Suprapubic skin (tissue), 4 donors: ENCODE measurements at regions not wholly inside any gene's neighbourhood (a gene's known extent, or its start where the extent isn't known, plus 50 kb on each side); places are given as distances from the start of the nearest gene placed in this dataset.

Experiments
- DNase-seq, 2 donors: peaks; one replicate each; pipeline ENCODE4 v3.0.0-alpha.2; 2019; ENCODE audit warnings: low spot score in 2 of 2
- H3K27ac ChIP-seq: fragments of 200-600 bp; sonication (generic); one replicate; pipeline ENCODE4 v1.5.1; 2019
- H3K27me3 ChIP-seq: fragments of 200-600 bp; sonication (generic); one replicate; pipeline ENCODE4 v1.5.1; 2019
- H3K36me3 ChIP-seq: fragments of 200-600 bp; sonication (generic); one replicate; pipeline ENCODE4 v1.5.1; 2019
- H3K4me1 ChIP-seq: fragments of 200-600 bp; sonication (generic); one replicate; pipeline ENCODE4 v1.5.1; 2019
- H3K4me3 ChIP-seq: fragments of 200-600 bp; sonication (generic); one replicate; pipeline ENCODE4 v1.5.1; 2019; ENCODE audit warnings: mild to moderate bottlenecking
- H3K9me3 ChIP-seq: fragments of 200-600 bp; sonication (generic); one replicate; pipeline ENCODE4 v1.5.1; 2019
- EP300 ChIP-seq: sonication (generic); formaldehyde crosslinking; IDR thresholded peaks from one replicate; pipeline ENCODE4 v1.6.1; 2017; ENCODE audit warnings: antibody characterized with exemption
- POLR2A ChIP-seq, 2 donors: fragments of 450-650 bp; IDR thresholded peaks; one replicate each; pipeline ENCODE4 v1.6.1; 2017; ENCODE audit warnings: antibody characterized with exemption in 2 of 2, mild to moderate bottlenecking in 2 of 2, moderate library complexity in 2 of 2
- POLR2AphosphoS5 ChIP-seq, 3 donors: sonication (generic); formaldehyde crosslinking; IDR thresholded peaks; one replicate each; pipeline ENCODE4 v1.6.1; 2017; ENCODE audit warnings: antibody characterized with exemption in 3 of 3
- WGBS: methylation state at CpG from one replicate; pipeline ENCODE4 v1.1.5; 2018; 5-methylcytosine and 5-hydroxymethylcytosine counted together
- TF ChIP-seq, protein P1 (sequence below), 2 donors: fragments of 200-600 bp in 1 of 2; fragments of 450-650 bp in 1 of 2; sonication (generic) in 1 of 2; IDR thresholded peaks; one replicate each; pipeline ENCODE4 v1.5.1; 2016 to 2019; ENCODE audit warnings: antibody characterized with exemption in 2 of 2, mild to moderate bottlenecking in 1 of 2, moderate library complexity in 1 of 2

DNA sequence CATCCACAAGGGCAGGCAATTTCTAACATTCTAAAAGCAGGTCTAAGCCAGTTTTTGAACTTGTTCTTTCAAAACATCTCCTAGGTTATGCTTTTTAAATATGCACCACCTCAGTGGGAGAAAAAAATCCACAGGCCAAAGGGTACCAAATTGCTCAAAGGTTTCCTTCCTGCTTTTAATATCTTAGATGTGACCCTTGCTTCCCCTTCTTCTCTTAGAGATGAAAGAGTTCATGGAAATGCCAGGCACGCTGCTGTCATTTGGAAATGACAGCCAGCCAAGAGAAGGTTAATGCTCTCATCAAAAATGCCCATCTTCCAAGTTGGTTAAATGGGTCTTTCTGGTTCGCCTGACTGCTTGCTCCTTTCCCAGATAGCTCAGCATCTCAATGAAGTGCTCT, 497.1 kb downstream of the CD83 start:
- TF ChIP-seq EP300 (no peak), POLR2A (IDR thresholded peaks at IDR 0.05) (no peak), POLR2AphosphoS5 (IDR thresholded peaks at IDR 0.05) (no peak)
- TF ChIP-seq, protein P1, sequence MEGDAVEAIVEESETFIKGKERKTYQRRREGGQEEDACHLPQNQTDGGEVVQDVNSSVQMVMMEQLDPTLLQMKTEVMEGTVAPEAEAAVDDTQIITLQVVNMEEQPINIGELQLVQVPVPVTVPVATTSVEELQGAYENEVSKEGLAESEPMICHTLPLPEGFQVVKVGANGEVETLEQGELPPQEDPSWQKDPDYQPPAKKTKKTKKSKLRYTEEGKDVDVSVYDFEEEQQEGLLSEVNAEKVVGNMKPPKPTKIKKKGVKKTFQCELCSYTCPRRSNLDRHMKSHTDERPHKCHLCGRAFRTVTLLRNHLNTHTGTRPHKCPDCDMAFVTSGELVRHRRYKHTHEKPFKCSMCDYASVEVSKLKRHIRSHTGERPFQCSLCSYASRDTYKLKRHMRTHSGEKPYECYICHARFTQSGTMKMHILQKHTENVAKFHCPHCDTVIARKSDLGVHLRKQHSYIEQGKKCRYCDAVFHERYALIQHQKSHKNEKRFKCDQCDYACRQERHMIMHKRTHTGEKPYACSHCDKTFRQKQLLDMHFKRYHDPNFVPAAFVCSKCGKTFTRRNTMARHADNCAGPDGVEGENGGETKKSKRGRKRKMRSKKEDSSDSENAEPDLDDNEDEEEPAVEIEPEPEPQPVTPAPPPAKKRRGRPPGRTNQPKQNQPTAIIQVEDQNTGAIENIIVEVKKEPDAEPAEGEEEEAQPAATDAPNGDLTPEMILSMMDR (IDR thresholded peaks at IDR 0.05), result no peak
- 83% methylated on average over 2 of the region's 2 CpGs for WGBS
- Histone ChIP-seq H3K27me3 (no peaks in the 10 kb centered on the region), H3K36me3 (no peaks in the 10 kb centered on the region), H3K9me3 (peaks cover 8% of the 10 kb centered on the region), H3K4me3 (no peak overlapping the region), H3K4me1 (no peaks in the 10 kb centered on the region), H3K27ac (no peak overlapping the region)
- DNase-seq, result no peak

DNA sequence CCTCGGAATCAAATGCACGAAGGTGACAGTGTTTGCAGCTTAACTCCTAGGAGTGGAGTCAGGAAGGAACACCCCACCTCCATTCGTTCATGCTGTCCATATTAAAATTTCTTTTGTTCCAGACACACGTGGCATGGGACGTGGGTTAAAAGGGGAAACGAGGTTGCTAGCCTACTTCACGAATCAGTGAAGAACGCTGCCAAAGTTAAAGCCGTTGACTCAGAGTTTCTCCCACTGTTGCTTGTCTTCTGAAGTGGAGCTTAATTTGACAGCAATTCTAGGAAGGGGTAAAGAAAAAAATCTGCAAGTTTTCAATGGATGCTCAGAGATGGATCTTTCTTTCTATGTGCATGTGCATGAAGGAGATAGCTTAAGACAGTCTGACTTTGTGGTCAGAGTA, 499.1 kb downstream of the CD83 start:
- WGBS, result 75% methylated on average over 9 of the region's 9 CpGs
- no peak for DNase-seq
- TF ChIP-seq POLR2A (IDR thresholded peaks at IDR 0.05), result no peak
- TF ChIP-seq, protein P1 (IDR thresholded peaks at IDR 0.05), result no peak
- no peak for TF ChIP-seq EP300
- no peak for TF ChIP-seq POLR2AphosphoS5 (IDR thresholded peaks at IDR 0.05)

DNA sequence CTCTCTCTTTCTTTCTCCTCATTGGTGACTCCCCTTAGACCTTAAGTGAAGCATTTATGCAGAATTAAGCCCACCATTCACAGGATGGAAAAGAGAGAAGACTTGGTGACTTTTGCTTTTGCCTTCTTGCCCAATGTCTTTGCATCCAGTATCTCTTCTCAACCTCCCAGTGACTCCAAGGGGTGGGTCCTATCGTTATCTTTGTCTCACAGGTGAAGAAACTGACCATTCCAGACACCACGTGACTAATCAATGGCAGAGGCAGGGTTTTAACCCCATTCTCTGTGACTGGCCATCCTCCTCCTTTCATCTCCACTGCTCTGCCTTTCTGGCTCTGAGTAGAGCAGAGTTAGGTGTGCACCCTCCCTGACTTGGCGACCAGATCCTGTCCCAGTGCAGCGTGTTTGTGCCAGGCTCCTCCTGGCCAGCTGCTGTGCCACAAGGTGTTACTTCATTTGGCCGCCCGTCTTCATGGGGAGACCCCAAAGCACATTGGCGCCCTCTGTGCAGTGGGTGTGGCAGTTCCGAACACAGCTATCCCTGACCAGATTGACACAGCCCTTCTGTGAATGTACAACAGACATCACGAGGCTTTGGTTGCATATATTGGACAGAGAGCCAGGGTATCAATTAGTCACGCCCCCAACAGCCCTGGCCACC, 501.3 kb downstream of the CD83 start:
- H3K9me3 ChIP-seq, result peaks cover 8% of the 10 kb centered on the region
- H3K4me3 ChIP-seq, result no peak overlapping the region
- no peak overlapping the region for H3K27ac ChIP-seq
- WGBS, result 93% methylated on average over 9 of the region's 10 CpGs
- TF ChIP-seq, protein P1 (IDR thresholded peaks at IDR 0.05), result no peak
- TF ChIP-seq EP300 (no peak), POLR2A (IDR thresholded peaks at IDR 0.05) (no peak), POLR2AphosphoS5 (IDR thresholded peaks at IDR 0.05) (no peak)
- DNase-seq, result no peak
- H3K36me3 ChIP-seq, result no peaks in the 10 kb centered on the region
- H3K4me1 ChIP-seq, result peaks cover 15% of the 10 kb centered on the region
- no peaks in the 10 kb centered on the region for H3K27me3 ChIP-seq

More for the DNA sequence above, 499.1 kb downstream of the CD83 start:
- Histone ChIP-seq H3K4me1 (peaks cover 6% of the 10 kb centered on the region), H3K27ac (no peak overlapping the region), H3K9me3 (peaks cover 8% of the 10 kb centered on the region), H3K27me3 (no peaks in the 10 kb centered on the region), H3K36me3 (no peaks in the 10 kb centered on the region), H3K4me3 (no peak overlapping the region)

DNA sequence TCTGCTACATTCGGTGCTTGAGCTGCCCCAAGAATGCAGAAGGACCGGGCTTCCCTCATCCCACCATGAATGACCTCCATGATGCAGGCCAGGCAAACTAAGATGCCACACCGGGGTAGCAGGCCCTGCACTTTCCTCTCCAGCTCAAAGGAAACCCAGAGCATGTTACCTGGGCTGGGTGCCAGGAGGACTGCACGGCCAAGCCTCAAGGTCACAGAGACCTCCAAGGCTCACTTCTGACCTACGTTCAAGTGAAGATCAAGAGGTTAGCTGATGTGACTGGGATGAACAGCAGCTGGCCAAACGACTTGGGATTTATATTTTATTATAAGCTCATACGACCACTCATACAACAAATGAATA, 501.8 kb downstream of the CD83 start:
- H3K4me1 ChIP-seq, result peaks cover 15% of the 10 kb centered on the region
- H3K4me3 ChIP-seq, result no peak overlapping the region
- no peak for DNase-seq
- H3K27ac ChIP-seq, result no peak overlapping the region
- H3K9me3 ChIP-seq, result peaks cover 8% of the 10 kb centered on the region
- no peak for TF ChIP-seq EP300
- TF ChIP-seq POLR2AphosphoS5 (IDR thresholded peaks at IDR 0.05), result no peak
- TF ChIP-seq, protein P1 (IDR thresholded peaks at IDR 0.05), result no peak
- H3K27me3 ChIP-seq, result no peaks in the 10 kb centered on the region
- H3K36me3 ChIP-seq, result no peaks in the 10 kb centered on the region
- 79% methylated on average over 7 of the region's 7 CpGs for WGBS

DNA sequence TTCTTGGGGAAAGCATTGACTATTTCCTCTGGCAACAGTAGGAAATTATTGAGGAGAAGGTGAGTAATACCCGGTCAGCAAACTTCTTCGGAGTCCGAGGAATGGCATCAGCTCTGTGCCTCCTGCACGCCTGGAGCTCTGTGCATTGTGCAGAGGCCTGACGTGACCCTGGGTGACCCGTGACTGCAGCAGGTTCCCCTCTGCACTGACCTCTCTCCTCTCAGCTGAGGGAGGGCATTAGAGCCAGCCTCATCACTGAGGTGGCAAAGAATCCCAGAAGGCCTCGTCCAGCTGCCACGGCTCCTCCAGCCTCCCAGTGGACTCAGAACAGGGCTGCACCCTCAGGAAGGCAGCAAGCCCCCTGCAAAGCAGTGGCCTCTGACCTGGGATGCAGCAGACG, 502.9 kb downstream of the CD83 start:
- H3K9me3 ChIP-seq, result peaks cover 7% of the 10 kb centered on the region
- no peak for DNase-seq
- H3K27ac ChIP-seq, result no peak overlapping the region
- WGBS, result 100% methylated on average over 4 of the region's 9 CpGs
- H3K4me1 ChIP-seq, result peaks cover 15% of the 10 kb centered on the region
- TF ChIP-seq EP300, result no peak
- TF ChIP-seq POLR2A (IDR thresholded peaks at IDR 0.05), result no peak
- TF ChIP-seq, protein P1 (IDR thresholded peaks at IDR 0.05), result no peak
- TF ChIP-seq POLR2AphosphoS5 (IDR thresholded peaks at IDR 0.05), result no peak
- H3K27me3 ChIP-seq, result no peaks in the 10 kb centered on the region
- H3K4me3 ChIP-seq, result no peak overlapping the region
- no peaks in the 10 kb centered on the region for H3K36me3 ChIP-seq
